ENCODE measurements at regions not wholly inside any gene's neighbourhood (a gene's known extent, or its start where the extent isn't known, plus 50 kb on each side); places are given as distances from the start of the nearest gene placed in this dataset.
A peak's percentile ranks its signal among the peaks of the same experiment; 100 is the strongest.

DNA sequence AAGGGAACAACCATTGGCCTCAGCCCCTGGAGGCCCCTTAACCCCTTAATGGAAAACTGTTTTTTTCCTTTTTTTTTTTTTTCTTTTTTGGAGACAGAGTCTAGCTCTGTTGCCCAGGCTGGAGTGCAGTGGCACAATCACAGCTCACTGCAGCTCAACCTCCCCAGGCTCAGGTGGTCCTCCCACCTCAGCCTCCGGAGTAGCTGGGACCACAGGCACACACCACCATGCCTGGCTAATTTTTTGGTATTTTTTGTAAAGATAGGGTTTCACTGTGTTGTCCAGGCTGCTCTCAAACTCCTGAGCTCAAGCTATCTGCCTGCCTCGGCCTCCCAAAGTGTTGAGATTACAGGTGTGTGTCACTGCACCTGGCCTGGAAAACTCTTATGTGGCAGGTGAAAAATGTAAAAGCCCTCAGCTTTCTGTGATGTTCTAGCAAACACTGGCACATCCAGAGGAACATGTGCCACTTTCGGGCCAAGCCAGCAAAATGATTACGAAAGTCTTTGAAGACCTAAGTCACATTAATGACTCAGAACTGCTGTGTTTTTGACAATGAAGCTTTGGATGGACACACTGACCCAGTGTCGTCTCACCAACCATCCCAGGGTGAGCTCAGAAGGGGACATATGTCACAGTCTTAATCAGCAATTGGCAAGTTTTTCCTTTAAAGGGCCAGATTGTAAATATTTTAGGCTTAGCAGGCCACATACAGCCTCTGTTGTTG lies 189.3 kb upstream of the TPM1 start:
- Mint-ChIP-seq H3K27me3 (ENCODE audit: low read depth, unreplicated experiment) (no peaks in the 10 kb centered on the region), H3K9me3 (ENCODE audit: unreplicated experiment) (no peaks in the 10 kb centered on the region), H3K36me3 (ENCODE audit: low read depth, unreplicated experiment) (no peaks in the 10 kb centered on the region), H3K27ac (ENCODE audit: unreplicated experiment) (peak overlapping the region; percentile 100), H3K4me1 (ENCODE audit: low read depth, unreplicated experiment) (peaks cover 46% of the 10 kb centered on the region), H3K4me3 (ENCODE audit: unreplicated experiment) (no peak overlapping the region)
- TF ChIP-seq, protein P1, sequence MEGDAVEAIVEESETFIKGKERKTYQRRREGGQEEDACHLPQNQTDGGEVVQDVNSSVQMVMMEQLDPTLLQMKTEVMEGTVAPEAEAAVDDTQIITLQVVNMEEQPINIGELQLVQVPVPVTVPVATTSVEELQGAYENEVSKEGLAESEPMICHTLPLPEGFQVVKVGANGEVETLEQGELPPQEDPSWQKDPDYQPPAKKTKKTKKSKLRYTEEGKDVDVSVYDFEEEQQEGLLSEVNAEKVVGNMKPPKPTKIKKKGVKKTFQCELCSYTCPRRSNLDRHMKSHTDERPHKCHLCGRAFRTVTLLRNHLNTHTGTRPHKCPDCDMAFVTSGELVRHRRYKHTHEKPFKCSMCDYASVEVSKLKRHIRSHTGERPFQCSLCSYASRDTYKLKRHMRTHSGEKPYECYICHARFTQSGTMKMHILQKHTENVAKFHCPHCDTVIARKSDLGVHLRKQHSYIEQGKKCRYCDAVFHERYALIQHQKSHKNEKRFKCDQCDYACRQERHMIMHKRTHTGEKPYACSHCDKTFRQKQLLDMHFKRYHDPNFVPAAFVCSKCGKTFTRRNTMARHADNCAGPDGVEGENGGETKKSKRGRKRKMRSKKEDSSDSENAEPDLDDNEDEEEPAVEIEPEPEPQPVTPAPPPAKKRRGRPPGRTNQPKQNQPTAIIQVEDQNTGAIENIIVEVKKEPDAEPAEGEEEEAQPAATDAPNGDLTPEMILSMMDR (IDR thresholded peaks at IDR 0.05; ENCODE audit: insufficient read depth, low read depth, low read length) = no peak
- TF ChIP-seq EZH2 (IDR thresholded peaks at IDR 0.05; ENCODE audit: insufficient read depth, low read length) = no peak
- Histone ChIP-seq H3K27me3 (ENCODE audit: insufficient read depth, low read length) (no peaks in the 10 kb centered on the region), H3K4me2 (ENCODE audit: low read length) (no peak overlapping the region), H3K4me1 (ENCODE audit: insufficient read depth, low read length) (peaks cover 36% of the 10 kb centered on the region), H2AFZ (ENCODE audit: low read depth, low read length) (peak overlapping the region; percentile 26), H3K4me3 (ENCODE audit: insufficient read depth, low read depth, low read length) (no peak overlapping the region), H3K9me3 (ENCODE audit: insufficient read depth, low read depth, low read length) (no peaks in the 10 kb centered on the region), H3K79me2 (ENCODE audit: insufficient read depth, low read length) (no peaks in the 10 kb centered on the region), H3K27ac (ENCODE audit: low read depth, low read length) (no peak overlapping the region), H4K20me1 (ENCODE audit: insufficient read depth, low read length) (no peaks in the 10 kb centered on the region), H3K9ac (ENCODE audit: low read length) (no peak overlapping the region), H3K36me3 (ENCODE audit: insufficient read depth, low read length) (no peaks in the 10 kb centered on the region)
- DNase-seq (ENCODE audit: low read depth) (no peak), FAIRE-seq (no peak)

DNA sequence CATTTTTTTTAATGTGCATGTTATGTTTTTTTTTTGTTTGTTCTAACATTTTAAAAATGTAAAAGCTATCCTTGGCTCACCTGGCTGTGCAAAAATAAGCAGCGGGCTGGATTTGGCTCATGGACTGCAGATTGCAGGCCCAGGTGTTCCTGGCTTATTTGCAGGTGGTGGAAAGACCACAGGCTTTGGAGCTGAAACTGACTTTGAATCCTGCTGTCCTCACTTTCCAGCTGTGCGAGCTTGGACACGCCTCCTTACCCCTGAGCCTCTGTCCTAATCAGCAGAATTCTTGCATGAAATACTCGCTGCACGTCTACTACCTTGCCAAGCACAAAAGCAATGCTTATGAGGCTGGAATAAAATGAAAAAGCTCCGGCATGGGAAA lies 188.7 kb upstream of the TPM1 start:
- H3K9me3 Mint-ChIP-seq (ENCODE audit: unreplicated experiment) = no peaks in the 10 kb centered on the region
- no peak overlapping the region for H3K4me3 Mint-ChIP-seq (ENCODE audit: unreplicated experiment)
- Histone ChIP-seq H3K27ac (ENCODE audit: low read depth, low read length) (no peak overlapping the region), H3K4me3 (ENCODE audit: insufficient read depth, low read depth, low read length) (no peak overlapping the region), H3K4me1 (ENCODE audit: insufficient read depth, low read length) (peaks cover 36% of the 10 kb centered on the region), H3K27me3 (ENCODE audit: insufficient read depth, low read length) (no peaks in the 10 kb centered on the region), H3K36me3 (ENCODE audit: insufficient read depth, low read length) (no peaks in the 10 kb centered on the region), H3K9ac (ENCODE audit: low read length) (no peak overlapping the region), H3K4me2 (ENCODE audit: low read length) (no peak overlapping the region), H3K79me2 (ENCODE audit: insufficient read depth, low read length) (no peaks in the 10 kb centered on the region), H4K20me1 (ENCODE audit: insufficient read depth, low read length) (no peaks in the 10 kb centered on the region), H2AFZ (ENCODE audit: low read depth, low read length) (peak overlapping the region; percentile 26), H3K9me3 (ENCODE audit: insufficient read depth, low read depth, low read length) (no peaks in the 10 kb centered on the region)
- H3K27me3 Mint-ChIP-seq (ENCODE audit: low read depth, unreplicated experiment) = no peaks in the 10 kb centered on the region
- peaks cover 43% of the 10 kb centered on the region for H3K4me1 Mint-ChIP-seq (ENCODE audit: low read depth, unreplicated experiment)
- TF ChIP-seq, protein P1 (IDR thresholded peaks at IDR 0.05; ENCODE audit: insufficient read depth, low read depth, low read length) = no peak
- TF ChIP-seq EZH2 (IDR thresholded peaks at IDR 0.05; ENCODE audit: insufficient read depth, low read length) = no peak
- DNase-seq (ENCODE audit: low read depth) = no peak
- peak overlapping the region; percentile 18 for H3K27ac Mint-ChIP-seq (ENCODE audit: unreplicated experiment)
- FAIRE-seq = no peak
- H3K36me3 Mint-ChIP-seq (ENCODE audit: low read depth, unreplicated experiment) = no peaks in the 10 kb centered on the region

DNA sequence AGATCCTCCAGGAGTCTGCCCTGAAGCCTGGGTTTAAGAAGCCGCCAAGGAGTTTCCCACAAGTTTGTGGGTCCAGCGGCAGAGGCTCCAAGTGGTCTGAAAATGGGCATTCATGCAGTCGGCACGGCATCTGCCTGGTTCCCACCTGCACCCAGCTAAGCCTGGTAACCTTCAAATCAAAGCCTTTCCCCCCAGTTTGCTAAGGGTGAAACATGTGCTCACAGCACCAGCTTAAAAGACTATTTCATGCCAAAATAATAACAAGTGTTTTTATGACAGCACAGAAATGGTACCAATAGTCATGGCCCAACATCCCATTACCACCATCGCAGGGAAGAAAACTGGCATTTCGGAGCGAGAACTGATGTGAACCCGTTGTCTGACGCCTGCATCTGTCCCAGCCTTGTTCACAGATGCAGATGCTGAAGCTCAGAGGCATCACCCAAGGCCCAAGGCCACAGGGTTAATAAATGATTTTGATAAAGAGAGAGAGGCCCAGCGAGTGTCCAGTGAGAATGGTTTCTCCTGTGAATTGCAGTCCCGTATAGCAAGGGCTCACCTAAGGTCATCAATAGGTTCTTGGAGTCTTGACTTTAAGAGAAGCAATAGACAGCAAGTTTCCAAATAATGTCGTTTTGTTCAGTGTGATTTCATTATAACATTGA lies 188.0 kb upstream of the TPM1 start:
- Histone ChIP-seq H3K27me3 (ENCODE audit: insufficient read depth, low read length) (no peaks in the 10 kb centered on the region), H3K4me3 (ENCODE audit: insufficient read depth, low read depth, low read length) (no peak overlapping the region), H2AFZ (ENCODE audit: low read depth, low read length) (no peak overlapping the region), H3K9me3 (ENCODE audit: insufficient read depth, low read depth, low read length) (no peaks in the 10 kb centered on the region), H3K4me1 (ENCODE audit: insufficient read depth, low read length) (peaks cover 30% of the 10 kb centered on the region), H3K79me2 (ENCODE audit: insufficient read depth, low read length) (no peaks in the 10 kb centered on the region), H3K9ac (ENCODE audit: low read length) (no peak overlapping the region), H3K36me3 (ENCODE audit: insufficient read depth, low read length) (no peaks in the 10 kb centered on the region), H3K27ac (ENCODE audit: low read depth, low read length) (no peak overlapping the region), H4K20me1 (ENCODE audit: insufficient read depth, low read length) (no peaks in the 10 kb centered on the region), H3K4me2 (ENCODE audit: low read length) (no peak overlapping the region)
- Mint-ChIP-seq H3K27ac (ENCODE audit: unreplicated experiment) (no peak overlapping the region), H3K9me3 (ENCODE audit: unreplicated experiment) (peaks cover under 1% of the 10 kb centered on the region), H3K27me3 (ENCODE audit: low read depth, unreplicated experiment) (no peaks in the 10 kb centered on the region), H3K4me1 (ENCODE audit: low read depth, unreplicated experiment) (peaks cover 37% of the 10 kb centered on the region), H3K4me3 (ENCODE audit: unreplicated experiment) (no peak overlapping the region), H3K36me3 (ENCODE audit: low read depth, unreplicated experiment) (no peaks in the 10 kb centered on the region)
- DNase-seq (ENCODE audit: low read depth) = no peak
- FAIRE-seq = no peak
- no peak for TF ChIP-seq EZH2 (IDR thresholded peaks at IDR 0.05; ENCODE audit: insufficient read depth, low read length)
- TF ChIP-seq, protein P1 (IDR thresholded peaks at IDR 0.05; ENCODE audit: insufficient read depth, low read depth, low read length) = no peak
